ENCODE measurements at regions not wholly inside any gene's neighbourhood (a gene's known extent, or its start where the extent isn't known, plus 50 kb on each side); places are given as distances from the start of the nearest gene placed in this dataset.
A peak's percentile ranks its signal among the peaks of the same experiment; 100 is the strongest.

- H3K36me3 ChIP-seq = no peaks in the 10 kb centered on the region
- intact Hi-C loops (cut with DNase I) = loop anchor here in 1 of 10 donors (5.0 kb wide), 1 partner anchor 71 kb away; no protein-coding TSS in a partner anchor
- no peaks in the 10 kb centered on the region for H3K9me3 ChIP-seq
- H3K27me3 ChIP-seq = no peaks in the 10 kb centered on the region
- ATAC-seq = no peak
- WGBS, 2 donors = 77 to 79% methylated on average over 14 of the region's 14 CpGs
- peaks cover 0 to 39% (median 0%) of the 10 kb centered on the region in 9 donors for H3K4me1 ChIP-seq
- TF ChIP-seq CTCF (IDR thresholded peaks at IDR 0.05) = no peak
- no peak overlapping the region for H3K27ac ChIP-seq
- H3K4me3 ChIP-seq = no peak overlapping the region
- DNase-seq = no peak
Observed at GRCh38 chr20:60132827-60133670, 174.8 kb downstream of the CDH26 start.

- WGBS, 2 donors = 93 to 98% methylated on average over 4 of the region's 4 CpGs
- no peak overlapping the region for H3K4me3 ChIP-seq
- intact Hi-C loops (cut with DNase I) = loop anchor here in 2 of 10 donors (5.0 kb wide), 1 partner anchor 72 kb away; no protein-coding TSS in a partner anchor
- H3K9me3 ChIP-seq = no peaks in the 10 kb centered on the region
- TF ChIP-seq CTCF (IDR thresholded peaks at IDR 0.05) = no peak
- DNase-seq (no peak), ATAC-seq (no peak)
- H3K27me3 ChIP-seq = no peaks in the 10 kb centered on the region
- H3K27ac ChIP-seq = no peak overlapping the region
- H3K36me3 ChIP-seq = no peaks in the 10 kb centered on the region
- peaks cover 0 to 54% (median 14%) of the 10 kb centered on the region in 9 donors for H3K4me1 ChIP-seq
Observed at GRCh38 chr20:60135276-60135675, 177.1 kb downstream of the CDH26 start.

- intact Hi-C loops (cut with DNase I) = loop anchor here in 2 of 10 donors (5.0 kb wide), 1 partner anchor 70 kb away; no protein-coding TSS in a partner anchor
- no peak for DNase-seq
- H3K9me3 ChIP-seq = no peaks in the 10 kb centered on the region
- peaks cover 0 to 45% (median 22%) of the 10 kb centered on the region in 9 donors for H3K4me1 ChIP-seq
- TF ChIP-seq CTCF (IDR thresholded peaks at IDR 0.05) = no peak
- ATAC-seq = peak in 1 of 8 donors; percentile 31
- no peaks in the 10 kb centered on the region for H3K36me3 ChIP-seq
- no peak overlapping the region for H3K4me3 ChIP-seq
- H3K27ac ChIP-seq = no peak overlapping the region
- H3K27me3 ChIP-seq = no peaks in the 10 kb centered on the region
- WGBS, 2 donors = 60 to 61% methylated on average over 7 of the region's 7 CpGs
Observed at GRCh38 chr20:60136645-60137401, 178.6 kb downstream of the CDH26 start.

- H3K4me1 ChIP-seq = peaks cover 0 to 40% (median 31%) of the 10 kb centered on the region in 9 donors
- peak in 8 of 9 donors; percentile 37 to 68 (median 50) for TF ChIP-seq CTCF (IDR thresholded peaks at IDR 0.05)
- H3K27me3 ChIP-seq = no peaks in the 10 kb centered on the region
- peak overlapping the region in 7 of 10 donors; percentile 11 to 60 (median 40) for H3K4me3 ChIP-seq
- no peaks in the 10 kb centered on the region for H3K9me3 ChIP-seq
- peak in 1 of 8 donors; percentile 52 for ATAC-seq
- intact Hi-C loops (cut with DNase I) = loop anchor here in 2 of 10 donors (5.0 kb wide), 1 partner anchor 70 kb away; no protein-coding TSS in a partner anchor
- 66 to 74% methylated on average over 3 of the region's 3 CpGs for WGBS, 2 donors
- peak overlapping the region in 3 of 10 donors; percentile 36 to 71 (median 58) for H3K27ac ChIP-seq
- DNase-seq = no peak
- H3K36me3 ChIP-seq = no peaks in the 10 kb centered on the region
Observed at GRCh38 chr20:60137657-60138245, 179.5 kb downstream of the CDH26 start.

Data from heart right ventricle (tissue), 16 donors.